ENCODE measurements at regions not wholly inside any gene's neighbourhood (a gene's known extent, or its start where the extent isn't known, plus 50 kb on each side); places are given as distances from the start of the nearest gene placed in this dataset.
"Not testable (repeated sequence)": the region's sequence is repeated elsewhere in the genome, so short reads cannot be mapped to it uniquely, and the experiment has no call there.

GRCh38 chr2:54040685-54041084 is 69.9 kb upstream of the PSME4 start:
- H3K4me3 ChIP-seq (ENCODE audit: low read depth, low read length) = no peak overlapping the region
- no peak for TF ChIP-seq CTCF (IDR thresholded peaks at IDR 0.05; ENCODE audit: low read depth, low read length)
- DNase-seq (ENCODE audit: low read depth, low spot score) = no peak
- in situ Hi-C loops (cut with HindIII; ENCODE audit: low sequenced_read_pairs) = no loop called here

DNA sequence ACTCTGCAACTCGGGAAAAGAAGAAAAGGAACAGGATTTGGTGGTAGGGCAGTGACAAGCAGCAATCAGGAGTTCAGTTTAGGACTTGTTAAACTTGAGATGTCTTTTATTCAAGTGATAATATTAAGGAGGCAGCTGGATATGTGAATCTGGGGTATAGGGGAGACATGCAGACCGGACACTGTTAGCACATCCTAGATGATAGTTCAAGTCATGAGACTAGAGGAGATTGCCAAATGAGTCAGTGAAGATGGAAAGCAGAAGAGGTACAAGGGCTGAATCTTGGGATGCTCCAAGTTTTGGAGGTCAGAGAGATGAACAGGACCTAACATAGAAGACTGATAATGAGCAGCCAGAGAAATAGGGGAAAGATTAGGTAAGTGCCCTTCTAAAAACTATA is 69.5 kb upstream of the PSME4 start:
- in situ Hi-C loops (cut with HindIII; ENCODE audit: low sequenced_read_pairs) = no loop called here
- DNase-seq (ENCODE audit: low read depth, low spot score) = no peak
- no peak overlapping the region for H3K4me3 ChIP-seq (ENCODE audit: low read depth, low read length)
- no peak for TF ChIP-seq CTCF (IDR thresholded peaks at IDR 0.05; ENCODE audit: low read depth, low read length)

GRCh38 chr2:54038835-54039234 is 68.0 kb upstream of the PSME4 start:
- no peak for DNase-seq (ENCODE audit: low read depth, low spot score)
- no peak overlapping the region for H3K4me3 ChIP-seq (ENCODE audit: low read depth, low read length)
- no peak for TF ChIP-seq CTCF (IDR thresholded peaks at IDR 0.05; ENCODE audit: low read depth, low read length)
- in situ Hi-C loops (cut with HindIII; ENCODE audit: low sequenced_read_pairs) = no loop called here

DNA sequence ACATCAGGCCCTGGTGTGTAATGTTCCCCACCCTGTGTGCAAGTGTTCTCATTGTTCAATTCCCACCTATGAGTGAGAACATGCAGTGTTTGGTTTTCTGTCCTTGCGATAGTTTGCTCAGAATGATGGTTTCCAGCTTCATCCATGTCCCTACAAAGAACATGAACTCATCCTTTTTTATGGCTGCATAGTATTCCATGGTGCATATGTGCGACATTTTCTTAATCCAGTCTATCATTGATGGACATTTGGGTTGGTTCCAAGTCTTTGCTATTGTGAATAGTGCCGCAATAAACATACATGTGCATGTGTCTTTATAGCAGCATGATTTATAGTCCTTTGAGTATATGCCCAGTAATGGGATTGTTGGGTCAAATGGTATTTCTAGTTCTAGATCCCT is 60.5 kb upstream of the PSME4 start:
- H3K4me3 ChIP-seq (ENCODE audit: low read depth, low read length); DNase-seq (ENCODE audit: low read depth, low spot score); in situ Hi-C loops (cut with HindIII; ENCODE audit: low sequenced_read_pairs): not testable (repeated sequence)

- DNase-seq (ENCODE audit: low read depth, low spot score) = no peak
- in situ Hi-C loops (cut with HindIII; ENCODE audit: low sequenced_read_pairs) = no loop called here
- no peak overlapping the region for H3K4me3 ChIP-seq (ENCODE audit: low read depth, low read length)
- TF ChIP-seq CTCF (IDR thresholded peaks at IDR 0.05; ENCODE audit: low read depth, low read length) = no peak
These were observed 60.0 kb upstream of the PSME4 start for GRCh38 chr2:54030806-54031205.

GRCh38 chr2:54030396-54030741 is 59.6 kb upstream of the PSME4 start:
- in situ Hi-C loops (cut with HindIII; ENCODE audit: low sequenced_read_pairs) = no loop called here

DNA sequence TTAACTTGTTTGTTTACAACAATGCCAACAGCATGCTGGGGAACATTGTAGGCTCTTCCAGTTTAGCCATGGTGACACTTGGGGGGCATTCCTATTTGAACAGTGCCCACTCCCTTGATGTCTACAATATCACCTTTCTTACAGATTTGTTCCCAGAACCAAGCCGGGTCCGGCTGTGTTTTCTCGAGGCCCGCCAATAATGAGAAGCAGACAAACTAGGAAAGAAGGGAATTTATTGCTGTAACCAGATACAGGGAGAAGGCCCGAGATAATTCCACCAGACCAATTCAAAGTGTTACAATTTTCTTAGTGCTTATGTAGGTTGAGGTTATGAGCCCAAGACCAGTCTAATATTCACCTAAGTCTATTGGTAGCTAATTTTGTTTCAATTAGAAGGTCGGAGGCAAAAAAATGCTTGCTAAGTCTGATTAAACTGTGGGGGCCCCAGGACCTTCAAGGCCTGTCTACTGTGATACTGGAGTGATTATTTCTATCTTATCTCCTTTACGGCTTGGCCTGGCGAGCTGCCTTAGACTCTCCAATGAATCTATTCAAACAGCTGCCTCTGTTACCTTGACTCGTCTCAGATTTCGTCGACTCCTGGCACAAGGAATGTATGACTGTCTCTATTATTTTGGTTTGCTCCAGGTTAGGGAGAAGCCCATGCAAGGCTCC is 59.1 kb upstream of the PSME4 start:
- no peak for TF ChIP-seq CTCF (IDR thresholded peaks at IDR 0.05; ENCODE audit: low read depth, low read length)
- in situ Hi-C loops (cut with HindIII; ENCODE audit: low sequenced_read_pairs) = no loop called here
- no peak for DNase-seq (ENCODE audit: low read depth, low spot score)
- H3K4me3 ChIP-seq (ENCODE audit: low read depth, low read length) = no peak overlapping the region

More at GRCh38 chr2:54030396-54030741, 59.6 kb upstream of the PSME4 start:
- DNase-seq (ENCODE audit: low read depth, low spot score) = no peak
- H3K4me3 ChIP-seq (ENCODE audit: low read depth, low read length) = no peak overlapping the region
- TF ChIP-seq CTCF (IDR thresholded peaks at IDR 0.05; ENCODE audit: low read depth, low read length) = no peak

DNA sequence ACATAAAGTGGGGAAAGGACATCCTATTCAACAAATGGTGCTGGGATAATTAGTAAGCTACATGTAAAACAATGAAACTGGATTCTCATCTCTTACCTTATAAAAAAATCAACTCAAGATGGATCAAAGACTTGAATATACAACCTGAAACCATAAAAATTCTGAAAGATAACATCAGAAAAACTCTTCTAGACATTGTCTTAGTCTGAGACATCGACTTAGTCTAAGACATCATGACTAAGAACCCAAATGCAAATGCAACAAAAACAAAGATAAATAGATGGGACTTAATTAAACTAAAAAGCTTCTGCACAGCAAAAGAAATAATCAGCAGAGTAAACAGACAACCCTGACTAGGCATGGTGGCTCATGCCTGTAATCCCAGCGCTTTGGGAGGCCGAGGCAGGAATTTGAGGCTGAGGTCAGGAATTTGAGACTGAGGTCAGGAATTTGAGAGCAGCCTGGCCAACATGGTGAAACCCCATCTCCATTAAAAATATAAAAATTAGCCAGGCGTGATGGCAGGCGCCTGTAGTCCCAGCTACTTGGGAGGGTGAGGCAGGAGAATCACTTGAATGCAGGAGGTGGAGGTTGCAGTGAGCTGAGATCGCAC is 54.8 kb upstream of the PSME4 start:
- in situ Hi-C loops (cut with HindIII; ENCODE audit: low sequenced_read_pairs); DNase-seq (ENCODE audit: low read depth, low spot score); H3K4me3 ChIP-seq (ENCODE audit: low read depth, low read length): not testable (repeated sequence)

All from astrocyte of the spinal cord (primary cell).